Choroid plexus epithelial cell (primary cell): ENCODE measurements at regions not wholly inside any gene's neighbourhood (a gene's known extent, or its start where the extent isn't known, plus 50 kb on each side); places are given as distances from the start of the nearest gene placed in this dataset.
A peak's percentile ranks its signal among the peaks of the same experiment; 100 is the strongest.

ENCODE experiments used
- DNase-seq: peaks from one replicate; pipeline ENCODE4 v3.0.0-alpha.2; 2010; ENCODE audit warnings: low read depth
- H3K4me3 ChIP-seq: 2 replicates; pipeline ENCODE4 v1.5.1; 2011; ENCODE audit warnings: low read depth, mild to moderate bottlenecking, control low read depth, low read length, moderate library complexity
- TF ChIP-seq, protein P1 (sequence below): conservative IDR thresholded peaks from 2 replicates; pipeline ENCODE4 v1.5.1; 2011; ENCODE audit warnings: low read depth, mild to moderate bottlenecking, control low read depth, inconsistent platforms, low read length, moderate library complexity

DNA sequence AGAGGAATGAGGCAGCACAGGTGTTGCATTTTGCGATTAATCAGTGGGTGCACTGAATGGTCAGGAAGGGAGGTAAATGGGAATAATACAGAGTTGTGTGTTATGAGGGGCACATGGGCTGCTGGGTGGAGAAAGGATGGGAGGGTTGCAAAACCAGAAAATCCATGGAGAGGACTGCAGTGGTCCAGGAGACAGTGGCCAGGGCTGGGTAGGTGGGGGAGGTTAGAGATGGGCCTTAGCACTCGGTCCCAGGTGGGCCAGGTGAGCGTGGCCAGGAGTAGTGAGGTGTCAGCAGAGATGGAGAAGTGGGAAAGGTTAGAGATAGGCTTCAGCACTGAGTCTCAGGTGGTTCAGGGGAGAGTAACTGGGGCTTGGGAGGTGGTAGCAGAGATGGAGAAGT is 399.1 kb upstream of the LARGE1 start:
- no peak overlapping the region for H3K4me3 ChIP-seq
- DNase-seq = no peak
- TF ChIP-seq, protein P1, sequence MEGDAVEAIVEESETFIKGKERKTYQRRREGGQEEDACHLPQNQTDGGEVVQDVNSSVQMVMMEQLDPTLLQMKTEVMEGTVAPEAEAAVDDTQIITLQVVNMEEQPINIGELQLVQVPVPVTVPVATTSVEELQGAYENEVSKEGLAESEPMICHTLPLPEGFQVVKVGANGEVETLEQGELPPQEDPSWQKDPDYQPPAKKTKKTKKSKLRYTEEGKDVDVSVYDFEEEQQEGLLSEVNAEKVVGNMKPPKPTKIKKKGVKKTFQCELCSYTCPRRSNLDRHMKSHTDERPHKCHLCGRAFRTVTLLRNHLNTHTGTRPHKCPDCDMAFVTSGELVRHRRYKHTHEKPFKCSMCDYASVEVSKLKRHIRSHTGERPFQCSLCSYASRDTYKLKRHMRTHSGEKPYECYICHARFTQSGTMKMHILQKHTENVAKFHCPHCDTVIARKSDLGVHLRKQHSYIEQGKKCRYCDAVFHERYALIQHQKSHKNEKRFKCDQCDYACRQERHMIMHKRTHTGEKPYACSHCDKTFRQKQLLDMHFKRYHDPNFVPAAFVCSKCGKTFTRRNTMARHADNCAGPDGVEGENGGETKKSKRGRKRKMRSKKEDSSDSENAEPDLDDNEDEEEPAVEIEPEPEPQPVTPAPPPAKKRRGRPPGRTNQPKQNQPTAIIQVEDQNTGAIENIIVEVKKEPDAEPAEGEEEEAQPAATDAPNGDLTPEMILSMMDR = no peak

DNA sequence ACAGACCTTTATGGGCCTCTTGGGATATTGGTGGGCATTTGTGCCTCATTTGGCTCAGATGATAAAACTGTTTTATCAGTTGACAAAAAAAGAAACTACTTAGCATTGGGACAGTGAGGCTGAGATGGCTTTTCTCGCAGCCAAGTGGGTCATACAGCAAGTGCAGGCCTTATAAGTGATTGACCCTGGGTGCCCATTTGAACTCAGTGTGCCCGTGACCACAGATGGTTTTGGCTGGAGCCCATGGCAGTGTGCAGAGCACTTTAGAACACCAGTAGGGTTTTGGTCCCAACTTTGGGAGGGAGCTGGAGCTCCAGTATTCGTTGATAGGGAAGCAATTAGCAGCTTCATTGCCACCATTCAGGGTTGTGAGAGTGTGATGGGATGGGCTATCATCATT is 404.5 kb upstream of the LARGE1 start:
- TF ChIP-seq, protein P1 = no peak
- no peak for DNase-seq
- no peak overlapping the region for H3K4me3 ChIP-seq

DNA sequence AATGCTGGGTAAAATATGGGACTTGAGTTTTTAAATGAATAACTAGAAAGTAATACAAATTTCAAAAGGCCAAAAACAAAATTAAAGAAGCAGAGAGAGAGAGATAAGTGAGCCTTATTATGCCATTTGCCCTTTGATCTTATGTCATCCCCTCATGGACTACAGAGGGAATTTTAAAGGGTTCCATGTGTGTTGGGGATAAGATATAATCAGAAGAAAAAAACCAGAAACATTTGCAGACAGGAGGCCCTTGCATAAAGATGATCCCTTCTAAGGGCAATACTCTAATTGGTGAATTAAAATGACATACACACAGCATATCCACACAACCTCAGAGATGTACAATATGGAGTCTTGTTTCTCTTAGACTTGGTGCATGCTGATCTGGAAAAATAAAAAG is 406.6 kb upstream of the LARGE1 start:
- no peak overlapping the region for H3K4me3 ChIP-seq
- TF ChIP-seq, protein P1 = no peak
- DNase-seq = no peak

DNA sequence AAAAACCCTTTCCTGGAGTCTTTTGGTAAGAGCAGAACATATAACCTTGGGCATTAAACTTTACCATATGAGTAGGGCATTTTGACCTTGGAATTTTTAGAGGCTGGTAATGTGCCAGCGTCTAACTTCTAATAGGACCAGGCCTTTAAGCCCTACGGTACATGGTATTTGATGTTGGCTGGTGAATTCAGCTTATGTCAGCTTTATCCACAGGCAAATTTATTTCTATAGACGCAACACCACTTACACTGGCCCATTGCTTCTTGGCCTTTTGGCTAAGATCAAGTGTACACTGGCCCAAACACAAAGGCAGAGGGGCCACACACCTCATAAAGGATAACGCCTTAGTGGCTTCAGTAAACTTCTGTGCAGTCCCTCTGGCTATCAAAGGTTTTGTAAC is 410.2 kb upstream of the LARGE1 start:
- TF ChIP-seq, protein P1 = no peak
- DNase-seq = no peak
- H3K4me3 ChIP-seq = no peak overlapping the region

DNA sequence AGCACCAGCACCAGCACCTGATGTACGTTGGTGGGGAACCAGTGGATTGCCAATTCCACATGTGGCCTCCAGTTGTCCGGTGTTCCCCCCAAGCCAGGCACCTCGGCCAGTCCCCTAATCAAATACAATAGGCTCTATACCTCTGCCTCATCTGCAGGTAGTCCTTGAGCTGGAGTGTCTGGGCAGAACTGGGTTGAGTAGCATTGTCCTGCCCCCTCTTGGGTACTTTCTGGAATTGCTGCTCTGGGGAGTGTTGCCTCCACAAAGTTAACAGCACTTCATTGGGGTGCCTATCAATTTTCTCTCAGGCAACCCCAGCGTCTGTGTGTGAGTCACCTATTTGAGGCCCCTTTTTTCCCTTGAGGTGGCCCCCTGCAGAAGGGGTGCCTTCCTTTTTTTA is 413.0 kb upstream of the LARGE1 start:
- TF ChIP-seq, protein P1 = no peak
- H3K4me3 ChIP-seq = no peak overlapping the region
- no peak for DNase-seq

DNA sequence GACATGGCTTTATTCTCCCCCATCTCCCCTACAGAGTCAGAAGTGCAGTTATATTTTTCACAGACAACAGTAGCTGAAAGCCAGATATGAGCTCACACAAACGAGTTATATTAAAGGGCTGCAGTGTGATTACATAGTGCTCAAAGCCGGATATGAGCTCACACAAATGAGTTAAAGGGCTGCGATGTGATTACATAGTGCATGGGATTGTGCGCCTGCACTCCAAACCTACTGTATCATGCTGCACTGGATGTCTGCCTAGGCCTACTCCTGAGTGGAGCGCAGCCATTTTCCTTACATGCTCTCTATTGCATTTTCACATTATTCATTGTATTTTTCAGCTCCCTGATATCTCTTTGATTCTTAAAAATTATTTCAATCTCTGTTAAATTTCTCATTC is 414.6 kb upstream of the LARGE1 start:
- H3K4me3 ChIP-seq = no peak overlapping the region
- peak; percentile 0 for DNase-seq
- TF ChIP-seq, protein P1 = no peak

DNA sequence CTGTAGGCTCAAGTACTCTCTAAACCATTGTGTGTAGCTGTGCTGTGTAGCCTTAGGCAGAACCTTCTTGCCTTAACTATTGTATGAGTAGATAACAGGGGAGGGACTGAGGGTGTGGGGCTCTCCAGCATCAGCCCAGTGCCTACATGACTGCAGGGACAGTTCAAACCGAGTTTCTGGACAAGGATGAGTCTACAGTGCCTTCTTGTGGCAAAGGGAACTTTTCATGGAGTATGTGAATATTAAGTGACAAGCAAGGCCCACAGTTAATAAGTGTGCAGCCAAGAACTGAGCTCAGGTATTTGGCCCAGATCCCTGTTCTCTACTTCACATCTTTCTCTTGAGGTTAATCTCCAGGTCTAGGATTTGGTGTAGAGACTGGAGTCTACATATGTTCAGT is 424.4 kb upstream of the LARGE1 start:
- TF ChIP-seq, protein P1 = no peak
- H3K4me3 ChIP-seq = no peak overlapping the region
- DNase-seq = no peak
